Fibroblast of lung (primary cell): ENCODE measurements at regions not wholly inside any gene's neighbourhood (a gene's known extent, or its start where the extent isn't known, plus 50 kb on each side); places are given as distances from the start of the nearest gene placed in this dataset.

ENCODE experiments used
- DNase-seq, 2 donors: peaks; one replicate each; pipeline versions ENCODE4 v3.0.0 to v3.0.0-alpha.2; 2010; ENCODE audit warnings: low read depth in 2 of 2
- H2AFZ ChIP-seq: 2 replicates; pipeline ENCODE4 v1.5.1; 2012; ENCODE audit warnings: low read length, control low read depth, inconsistent platforms
- H3K27ac ChIP-seq: 2 replicates; pipeline ENCODE4 v1.5.1; 2011; ENCODE audit warnings: low read length, control low read depth; ENCODE audit not compliant: insufficient read depth
- H3K27me3 ChIP-seq: 2 replicates; pipeline ENCODE4 v1.5.1; 2011; ENCODE audit warnings: mild to moderate bottlenecking, low read length; ENCODE audit not compliant: control insufficient read depth, insufficient read depth
- H3K36me3 ChIP-seq: 2 replicates; pipeline ENCODE4 v1.5.1; 2011; ENCODE audit warnings: low read length; ENCODE audit not compliant: control insufficient read depth, insufficient read depth
- H3K4me1 ChIP-seq: 2 replicates; pipeline ENCODE4 v1.5.1; 2011; ENCODE audit warnings: low read length; ENCODE audit not compliant: control insufficient read depth, insufficient read depth; ENCODE audit errors: extremely low read depth
- H3K4me2 ChIP-seq: 2 replicates; pipeline ENCODE4 v1.5.1; 2011; ENCODE audit warnings: low read length, control low read depth; ENCODE audit not compliant: insufficient read depth; ENCODE audit errors: extremely low read depth
- H3K4me3 ChIP-seq, 4 experiments: fragments of 200-600 bp in 1 of 4; sonication (generic) in 1 of 4; replicated peaks in 1 of 4; 2 replicates each; pipeline ENCODE4 v1.5.1; 2011 to 2016; ENCODE audit warnings: low read length in 4 of 4, low read depth in 3 of 4, mild to moderate bottlenecking in 3 of 4, control low read depth in 2 of 4, inconsistent platforms in 1 of 4, mixed read lengths in 1 of 4; ENCODE audit not compliant: insufficient read depth in 1 of 4; ENCODE audit errors: control extremely low read depth in 1 of 4
- H3K79me2 ChIP-seq: 2 replicates; pipeline ENCODE4 v1.5.1; 2012; ENCODE audit warnings: mild to moderate bottlenecking, low read length, inconsistent platforms; ENCODE audit not compliant: control insufficient read depth, insufficient read depth
- H3K9ac ChIP-seq: 2 replicates; pipeline ENCODE4 v1.5.1; 2011; ENCODE audit warnings: mild to moderate bottlenecking, low read length, control low read depth; ENCODE audit not compliant: insufficient read depth
- H3K9me3 ChIP-seq: 2 replicates; pipeline ENCODE4 v1.5.1; 2012; ENCODE audit warnings: low read depth, low read length; ENCODE audit not compliant: control insufficient read depth, insufficient read depth
- H4K20me1 ChIP-seq: 2 replicates; pipeline ENCODE4 v1.5.1; 2011; ENCODE audit warnings: low read length; ENCODE audit not compliant: control insufficient read depth, insufficient read depth; ENCODE audit errors: extremely low read depth
- CTCF ChIP-seq, 2 donors: IDR thresholded peaks in 1 of 2; conservative IDR thresholded peaks in 1 of 2; 1 replicate in 1 of 2; 2 replicates in 1 of 2; pipeline ENCODE4 v1.5.1; 2011 to 2012; ENCODE audit warnings: low read length in 2 of 2, control low read depth in 1 of 2, inconsistent platforms in 1 of 2, low read depth in 1 of 2, mild to moderate bottlenecking in 1 of 2
- EZH2 ChIP-seq: IDR thresholded peaks from 2 replicates; pipeline ENCODE4 v1.5.1; 2012; ENCODE audit warnings: low read length, control low read depth, mild to moderate bottlenecking; ENCODE audit errors: missing control alignments

- no peak for DNase-seq
- H3K27me3 ChIP-seq, result no peaks in the 10 kb centered on the region
- H3K79me2 ChIP-seq, result no peaks in the 10 kb centered on the region
- H2AFZ ChIP-seq, result no peak overlapping the region
- TF ChIP-seq EZH2 (no peak), CTCF (conservative IDR thresholded peaks at IDR 0.05 in 1 of 2, IDR thresholded peaks at IDR 0.05 in 1 of 2; ENCODE audit: low read depth in 1 of 2, low read length in 2 of 2) (no peak)
- H3K36me3 ChIP-seq, result no peaks in the 10 kb centered on the region
- H4K20me1 ChIP-seq, result no peaks in the 10 kb centered on the region
- H3K4me3 ChIP-seq, result no peak overlapping the region
- no peak overlapping the region for H3K4me2 ChIP-seq
- no peak overlapping the region for H3K9ac ChIP-seq
- H3K4me1 ChIP-seq, result no peaks in the 10 kb centered on the region
- no peak overlapping the region for H3K27ac ChIP-seq
- H3K9me3 ChIP-seq, result no peaks in the 10 kb centered on the region
These were observed 1173.7 kb upstream of the SEMA6A start for GRCh38 chr5:117748336-117748735.

GRCh38 chr5:117743337-117743736, 1168.7 kb upstream of the SEMA6A start:
- Histone ChIP-seq H3K79me2 (no peaks in the 10 kb centered on the region), H3K4me1 (no peaks in the 10 kb centered on the region)
- TF ChIP-seq EZH2 (no peak), CTCF (conservative IDR thresholded peaks at IDR 0.05 in 1 of 2, IDR thresholded peaks at IDR 0.05 in 1 of 2; ENCODE audit: low read depth in 1 of 2, low read length in 2 of 2) (no peak)

GRCh38 chr5:117741655-117742206, 1167.1 kb upstream of the SEMA6A start:
- H3K36me3 ChIP-seq, result no peaks in the 10 kb centered on the region
- H4K20me1 ChIP-seq, result no peaks in the 10 kb centered on the region
- no peak overlapping the region for H2AFZ ChIP-seq
- H3K27ac ChIP-seq, result no peak overlapping the region
- H3K4me2 ChIP-seq, result no peak overlapping the region
- DNase-seq, result no peak
- H3K9ac ChIP-seq, result no peak overlapping the region
- TF ChIP-seq EZH2 (no peak), CTCF (conservative IDR thresholded peaks at IDR 0.05 in 1 of 2, IDR thresholded peaks at IDR 0.05 in 1 of 2; ENCODE audit: low read depth in 1 of 2, low read length in 2 of 2) (no peak)
- H3K4me3 ChIP-seq, result no peak overlapping the region
- no peaks in the 10 kb centered on the region for H3K9me3 ChIP-seq
- H3K27me3 ChIP-seq, result no peaks in the 10 kb centered on the region
- no peaks in the 10 kb centered on the region for H3K79me2 ChIP-seq
- H3K4me1 ChIP-seq, result no peaks in the 10 kb centered on the region

More at GRCh38 chr5:117743337-117743736, 1168.7 kb upstream of the SEMA6A start:
- Histone ChIP-seq H3K4me3 (no peak overlapping the region), H3K36me3 (no peaks in the 10 kb centered on the region), H3K4me2 (no peak overlapping the region), H3K27ac (no peak overlapping the region), H4K20me1 (no peaks in the 10 kb centered on the region), H3K9ac (no peak overlapping the region), H3K27me3 (no peaks in the 10 kb centered on the region), H3K9me3 (no peaks in the 10 kb centered on the region), H2AFZ (no peak overlapping the region)
- no peak for DNase-seq
